K562 (cell line): ENCODE measurements at regions not wholly inside any gene's neighbourhood (a gene's known extent, or its start where the extent isn't known, plus 50 kb on each side); places are given as distances from the start of the nearest gene placed in this dataset.

Experiments used
- ATAC-seq: fragments of 200-7000 bp; cut with Tn5 transposase; 3 replicates; pipeline ENCODE4 v1.9.1; 2020; ENCODE audit warnings: moderate library complexity
- BruUV-seq: library from RNA; stranded (reverse); fragments of 400-500 nt; replicated peaks from 2 replicates; lab custom pipeline; 2021; lab: Mats Ljungman, UMichigan
- CTCF ChIA-PET: fragments of 300-600 bp; formaldehyde crosslinking; extraction: SDS; loops from one replicate; lab custom pipeline; 2021; ENCODE audit warnings: low intra/inter-chr PET ratio; lab: Yijun Ruan, JAX
- POLR2A ChIA-PET: fragments of 300-600, 350-650 bp; sonication (Branson Sonifier 250); formaldehyde crosslinking; extraction: SDS; loops from one replicate; lab custom pipeline; 2021; ENCODE audit warnings: antibody characterized with exemption, inconsistent platforms; lab: Yijun Ruan, JAX
- DNase-seq, 4 experiments: peaks; one replicate each; pipeline versions ENCODE4 v3.0.0 to v3.0.0-alpha.2; 2011 to 2018; ENCODE audit warnings: low spot score in 3 of 4, mixed read lengths in 3 of 4; ENCODE audit errors: extremely low read depth in 1 of 4
- FAIRE-seq: peaks from 2 replicates; lab custom pipeline; 2011; peaks lifted over from hg19 to GRCh38; lab: Jason Lieb, UNC
- H2AFZ ChIP-seq: 2 replicates; pipeline ENCODE4 v1.6.0; 2011; ENCODE audit warnings: low read depth, low read length, control low read depth, inconsistent platforms
- H3K27ac ChIP-seq: fragments of 200-600 bp; 3 replicates; pipeline ENCODE4 v1.8.0; 2011; ENCODE audit warnings: low read depth, mild to moderate bottlenecking, control low read depth, inconsistent platforms, low read length, moderate library complexity, mixed read lengths; ENCODE audit errors: extremely low read depth
- H3K27me3 ChIP-seq, 2 experiments: fragments of 300-600 bp in 1 of 2; 2 replicates in 1 of 2; 3 replicates in 1 of 2; pipeline versions ENCODE4 v1.6.0 to v1.8.0; 2011; ENCODE audit warnings: inconsistent platforms in 2 of 2, low read length in 2 of 2, mild to moderate bottlenecking in 1 of 2, mixed read lengths in 1 of 2, moderate library complexity in 1 of 2; ENCODE audit not compliant: control insufficient read depth in 2 of 2, insufficient read depth in 2 of 2
- H3K36me3 ChIP-seq: fragments of 300-600 bp; 3 replicates; pipeline ENCODE4 v1.8.0; 2011; ENCODE audit warnings: mild to moderate bottlenecking, low read length, inconsistent platforms; ENCODE audit not compliant: control insufficient read depth, insufficient read depth
- H3K4me1 ChIP-seq, 2 experiments: fragments of 200-600 bp in 1 of 2; replicated peaks in 1 of 2; 2 replicates in 1 of 2; 3 replicates in 1 of 2; pipeline versions ENCODE4 v1.5.1 to v1.8.0; 2011; ENCODE audit warnings: inconsistent platforms in 2 of 2, low read length in 2 of 2, mild to moderate bottlenecking in 1 of 2, mixed read lengths in 1 of 2, moderate library complexity in 1 of 2; ENCODE audit not compliant: control insufficient read depth in 2 of 2, insufficient read depth in 2 of 2
- H3K4me2 ChIP-seq: 2 replicates; pipeline ENCODE4 v1.6.1; 2011; ENCODE audit warnings: low read length, control low read depth, inconsistent platforms, mixed read lengths; ENCODE audit not compliant: insufficient read depth
- H3K4me3 ChIP-seq: fragments of 200-600 bp; sonication (generic), shearing (Covaris generic); 2 replicates; pipeline ENCODE4 v1.5.1; 2016; ENCODE audit warnings: control low read depth, inconsistent platforms
- H3K79me2 ChIP-seq: fragments of 200-600 bp; 3 replicates; pipeline ENCODE4 v1.8.0; 2011; ENCODE audit warnings: low read length, inconsistent platforms; ENCODE audit not compliant: control insufficient read depth, insufficient read depth
- H3K9ac ChIP-seq, 2 experiments: 2 replicates each; pipeline versions ENCODE4 v1.6.0 to v1.6.1; 2011; ENCODE audit warnings: low read depth in 2 of 2, low read length in 2 of 2, control low read depth in 1 of 2, inconsistent platforms in 1 of 2, mild to moderate bottlenecking in 1 of 2, mixed read lengths in 1 of 2; ENCODE audit not compliant: insufficient read depth in 1 of 2
- H3K9me1 ChIP-seq: one replicate; pipeline ENCODE4 v1.6.0; 2011; ENCODE audit warnings: inconsistent platforms, mild to moderate bottlenecking, low read length, moderate library complexity; ENCODE audit not compliant: control insufficient read depth, insufficient read depth
- H3K9me3 ChIP-seq: replicated peaks from 2 replicates; pipeline ENCODE4 v1.5.1; 2011; ENCODE audit warnings: low read depth, low read length, inconsistent platforms; ENCODE audit not compliant: control insufficient read depth, insufficient read depth
- H4K20me1 ChIP-seq: replicated peaks from 2 replicates; pipeline ENCODE4 v1.6.1; 2011; ENCODE audit warnings: low read length, inconsistent platforms, mixed read lengths; ENCODE audit not compliant: control insufficient read depth, insufficient read depth
- HNRNPL ChIP-seq: fragments of 200-400 bp; formaldehyde crosslinking; IDR thresholded peaks from 2 replicates; pipeline ENCODE4 v1.6.1; 2017; ENCODE audit warnings: low read depth, mild to moderate bottlenecking, low read length
- MTA1 ChIP-seq: fragments of 450-650 bp; IDR thresholded peaks from 2 replicates; pipeline ENCODE4 v1.6.1; 2017; ENCODE audit warnings: borderline replicate concordance
- NCOR1 ChIP-seq: fragments of 450-650 bp; IDR thresholded peaks from 2 replicates; pipeline ENCODE4 v1.6.1; 2016; ENCODE audit warnings: mild to moderate bottlenecking, moderate library complexity
- NFIX ChIP-seq: fragments of 250-450 bp; sonication (Bioruptor Pico); IDR thresholded peaks from 2 replicates; pipeline ENCODE4 v1.4.0; 2020; ENCODE audit warnings: low read depth, mild to moderate bottlenecking, moderate library complexity
- NR3C1 ChIP-seq: sonication (generic); formaldehyde crosslinking; IDR thresholded peaks from 2 replicates; pipeline ENCODE4 v1.8.1; 2022; ENCODE audit warnings: missing genetic modification reagents
- PHF20 ChIP-seq: fragments of 450-650 bp; IDR thresholded peaks from 2 replicates; pipeline ENCODE4 v1.6.1; 2018; ENCODE audit not compliant: partially characterized antibody
- POLR3G ChIP-seq: IDR thresholded peaks from 2 replicates; pipeline ENCODE4 v1.6.1; 2011; ENCODE audit not compliant: insufficient read length, insufficient replicate concordance; ENCODE audit errors: extremely low read depth
- PRMT5 ChIP-seq: sonication (generic); formaldehyde crosslinking; IDR thresholded peaks from 2 replicates; pipeline ENCODE4 v1.5.0; 2020; ENCODE audit warnings: missing genetic modification reagents
- SPI1 ChIP-seq: IDR thresholded peaks from 2 replicates; pipeline ENCODE4 v1.6.1; 2011; ENCODE audit warnings: low read depth, low read length, control low read depth, borderline replicate concordance
- ZEB2 ChIP-seq: fragments of 450-650 bp; IDR thresholded peaks from 2 replicates; pipeline ENCODE4 v1.6.1; 2016
- ZNF24 ChIP-seq: fragments of 450-650 bp; IDR thresholded peaks from 2 replicates; pipeline ENCODE4 v1.6.1; 2016
- ZZZ3 ChIP-seq: fragments of 450-650 bp; IDR thresholded peaks from 2 replicates; pipeline ENCODE4 v1.6.1; 2016; ENCODE audit warnings: antibody characterized with exemption, mild to moderate bottlenecking, moderate library complexity
- WGBS: fragments of 100-300 bp; shearing (Covaris generic); methylation state at CpG from one replicate; pipeline ENCODE4 v1.1.6; 2016; ENCODE audit warnings: low coverage, mixed read lengths; ENCODE audit not compliant: insufficient coverage; ENCODE audit errors: missing lambda C conversion rate; 5-methylcytosine and 5-hydroxymethylcytosine counted together
- in situ Hi-C: fragments of 300-500 bp; cut with MboI; formaldehyde crosslinking; loops from 4 replicates; pipeline ENCODE4 v1.15.0; 2018; ENCODE audit warnings: inconsistent platforms, mixed read lengths
- intact Hi-C: fragments of 100-400 bp; cut with micrococcal nuclease; formaldehyde crosslinking; loops from 2 replicates; pipeline ENCODE4 v1.14.2; 2022
- TF ChIP-seq, protein P1 (sequence below): fragments of 200-600 bp; sonication (generic); IDR thresholded peaks from one replicate; pipeline ENCODE4 v1.6.1; 2012; ENCODE audit warnings: mild to moderate bottlenecking, low read depth, low read length, inconsistent platforms

DNA sequence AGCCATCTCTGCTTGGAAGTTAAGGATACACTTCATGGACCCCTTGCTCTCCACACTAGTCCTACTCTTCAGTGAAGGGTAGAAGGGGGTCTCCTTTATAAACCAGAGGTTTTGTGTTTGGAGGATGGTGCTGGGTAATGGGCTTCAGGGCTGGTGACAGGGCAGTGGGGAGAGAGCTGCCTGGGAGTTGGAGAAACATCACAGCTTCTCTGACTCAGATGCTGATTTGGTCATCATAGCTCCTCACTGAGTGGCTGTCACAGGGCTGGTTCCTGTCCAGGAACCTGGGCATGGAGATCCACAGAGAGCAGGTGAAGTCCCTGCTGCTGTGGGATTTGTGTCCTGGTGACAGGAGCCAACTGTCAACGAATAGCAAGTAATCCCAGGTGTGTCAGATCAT lies 333.9 kb upstream of the ATP10A start:
- Histone ChIP-seq H3K27me3 (no peaks in the 10 kb centered on the region; a peak in 1 of 5 replicates), H2AFZ (no peak overlapping the region), H3K36me3 (no peaks in the 10 kb centered on the region), H3K27ac (no peak overlapping the region), H3K9ac (no peak overlapping the region), H3K4me2 (no peak overlapping the region), H3K9me1 (no peaks in the 10 kb centered on the region), H3K9me3 (no peaks in the 10 kb centered on the region), H3K4me3 (no peak overlapping the region), H4K20me1 (no peaks in the 10 kb centered on the region), H3K4me1 (no peaks in the 10 kb centered on the region), H3K79me2 (no peaks in the 10 kb centered on the region)
- intact Hi-C loops (no loop called here), in situ Hi-C loops (no loop called here)
- POLR2A ChIA-PET: no interaction called here
- no TSS peak for BruUV-seq
- ATAC-seq (no peak), FAIRE-seq (no peak), DNase-seq (no peak)
- 0% methylated on average over 1 of the region's 1 CpG for WGBS
- CTCF ChIA-PET: no interaction called here
- TF ChIP-seq, protein P1, sequence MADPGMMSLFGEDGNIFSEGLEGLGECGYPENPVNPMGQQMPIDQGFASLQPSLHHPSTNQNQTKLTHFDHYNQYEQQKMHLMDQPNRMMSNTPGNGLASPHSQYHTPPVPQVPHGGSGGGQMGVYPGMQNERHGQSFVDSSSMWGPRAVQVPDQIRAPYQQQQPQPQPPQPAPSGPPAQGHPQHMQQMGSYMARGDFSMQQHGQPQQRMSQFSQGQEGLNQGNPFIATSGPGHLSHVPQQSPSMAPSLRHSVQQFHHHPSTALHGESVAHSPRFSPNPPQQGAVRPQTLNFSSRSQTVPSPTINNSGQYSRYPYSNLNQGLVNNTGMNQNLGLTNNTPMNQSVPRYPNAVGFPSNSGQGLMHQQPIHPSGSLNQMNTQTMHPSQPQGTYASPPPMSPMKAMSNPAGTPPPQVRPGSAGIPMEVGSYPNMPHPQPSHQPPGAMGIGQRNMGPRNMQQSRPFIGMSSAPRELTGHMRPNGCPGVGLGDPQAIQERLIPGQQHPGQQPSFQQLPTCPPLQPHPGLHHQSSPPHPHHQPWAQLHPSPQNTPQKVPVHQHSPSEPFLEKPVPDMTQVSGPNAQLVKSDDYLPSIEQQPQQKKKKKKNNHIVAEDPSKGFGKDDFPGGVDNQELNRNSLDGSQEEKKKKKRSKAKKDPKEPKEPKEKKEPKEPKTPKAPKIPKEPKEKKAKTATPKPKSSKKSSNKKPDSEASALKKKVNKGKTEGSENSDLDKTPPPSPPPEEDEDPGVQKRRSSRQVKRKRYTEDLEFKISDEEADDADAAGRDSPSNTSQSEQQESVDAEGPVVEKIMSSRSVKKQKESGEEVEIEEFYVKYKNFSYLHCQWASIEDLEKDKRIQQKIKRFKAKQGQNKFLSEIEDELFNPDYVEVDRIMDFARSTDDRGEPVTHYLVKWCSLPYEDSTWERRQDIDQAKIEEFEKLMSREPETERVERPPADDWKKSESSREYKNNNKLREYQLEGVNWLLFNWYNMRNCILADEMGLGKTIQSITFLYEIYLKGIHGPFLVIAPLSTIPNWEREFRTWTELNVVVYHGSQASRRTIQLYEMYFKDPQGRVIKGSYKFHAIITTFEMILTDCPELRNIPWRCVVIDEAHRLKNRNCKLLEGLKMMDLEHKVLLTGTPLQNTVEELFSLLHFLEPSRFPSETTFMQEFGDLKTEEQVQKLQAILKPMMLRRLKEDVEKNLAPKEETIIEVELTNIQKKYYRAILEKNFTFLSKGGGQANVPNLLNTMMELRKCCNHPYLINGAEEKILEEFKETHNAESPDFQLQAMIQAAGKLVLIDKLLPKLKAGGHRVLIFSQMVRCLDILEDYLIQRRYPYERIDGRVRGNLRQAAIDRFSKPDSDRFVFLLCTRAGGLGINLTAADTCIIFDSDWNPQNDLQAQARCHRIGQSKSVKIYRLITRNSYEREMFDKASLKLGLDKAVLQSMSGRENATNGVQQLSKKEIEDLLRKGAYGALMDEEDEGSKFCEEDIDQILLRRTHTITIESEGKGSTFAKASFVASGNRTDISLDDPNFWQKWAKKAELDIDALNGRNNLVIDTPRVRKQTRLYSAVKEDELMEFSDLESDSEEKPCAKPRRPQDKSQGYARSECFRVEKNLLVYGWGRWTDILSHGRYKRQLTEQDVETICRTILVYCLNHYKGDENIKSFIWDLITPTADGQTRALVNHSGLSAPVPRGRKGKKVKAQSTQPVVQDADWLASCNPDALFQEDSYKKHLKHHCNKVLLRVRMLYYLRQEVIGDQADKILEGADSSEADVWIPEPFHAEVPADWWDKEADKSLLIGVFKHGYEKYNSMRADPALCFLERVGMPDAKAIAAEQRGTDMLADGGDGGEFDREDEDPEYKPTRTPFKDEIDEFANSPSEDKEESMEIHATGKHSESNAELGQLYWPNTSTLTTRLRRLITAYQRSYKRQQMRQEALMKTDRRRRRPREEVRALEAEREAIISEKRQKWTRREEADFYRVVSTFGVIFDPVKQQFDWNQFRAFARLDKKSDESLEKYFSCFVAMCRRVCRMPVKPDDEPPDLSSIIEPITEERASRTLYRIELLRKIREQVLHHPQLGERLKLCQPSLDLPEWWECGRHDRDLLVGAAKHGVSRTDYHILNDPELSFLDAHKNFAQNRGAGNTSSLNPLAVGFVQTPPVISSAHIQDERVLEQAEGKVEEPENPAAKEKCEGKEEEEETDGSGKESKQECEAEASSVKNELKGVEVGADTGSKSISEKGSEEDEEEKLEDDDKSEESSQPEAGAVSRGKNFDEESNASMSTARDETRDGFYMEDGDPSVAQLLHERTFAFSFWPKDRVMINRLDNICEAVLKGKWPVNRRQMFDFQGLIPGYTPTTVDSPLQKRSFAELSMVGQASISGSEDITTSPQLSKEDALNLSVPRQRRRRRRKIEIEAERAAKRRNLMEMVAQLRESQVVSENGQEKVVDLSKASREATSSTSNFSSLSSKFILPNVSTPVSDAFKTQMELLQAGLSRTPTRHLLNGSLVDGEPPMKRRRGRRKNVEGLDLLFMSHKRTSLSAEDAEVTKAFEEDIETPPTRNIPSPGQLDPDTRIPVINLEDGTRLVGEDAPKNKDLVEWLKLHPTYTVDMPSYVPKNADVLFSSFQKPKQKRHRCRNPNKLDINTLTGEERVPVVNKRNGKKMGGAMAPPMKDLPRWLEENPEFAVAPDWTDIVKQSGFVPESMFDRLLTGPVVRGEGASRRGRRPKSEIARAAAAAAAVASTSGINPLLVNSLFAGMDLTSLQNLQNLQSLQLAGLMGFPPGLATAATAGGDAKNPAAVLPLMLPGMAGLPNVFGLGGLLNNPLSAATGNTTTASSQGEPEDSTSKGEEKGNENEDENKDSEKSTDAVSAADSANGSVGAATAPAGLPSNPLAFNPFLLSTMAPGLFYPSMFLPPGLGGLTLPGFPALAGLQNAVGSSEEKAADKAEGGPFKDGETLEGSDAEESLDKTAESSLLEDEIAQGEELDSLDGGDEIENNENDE: no peak
- TF ChIP-seq MTA1 (no peak), HNRNPL (no peak), NFIX (no peak), NCOR1 (no peak), ZZZ3 (no peak), PHF20 (no peak), ZNF24 (no peak), SPI1 (no peak), POLR3G (no peak), PRMT5 (CRISPR knock-in tag) (no peak), ZEB2 (no peak), NR3C1 (CRISPR knock-in tag) (no peak)
